Adipocyte (in vitro differentiated cells): ENCODE measurements at regions not wholly inside any gene's neighbourhood (a gene's known extent, or its start where the extent isn't known, plus 50 kb on each side); places are given as distances from the start of the nearest gene placed in this dataset.

Experiments used
- DNase-seq: peaks from one replicate; pipeline ENCODE4 v3.0.0-alpha.2; 2015; ENCODE audit warnings: low read depth
- H3K27me3 ChIP-seq: replicated peaks from 2 replicates; pipeline ENCODE4 v1.7.0; 2013; ENCODE audit warnings: mild to moderate bottlenecking, low read length, moderate library complexity; ENCODE audit not compliant: control insufficient read depth, insufficient read depth
- H3K36me3 ChIP-seq: 2 replicates; pipeline ENCODE4 v1.7.0; 2013; ENCODE audit warnings: low read length, mild to moderate bottlenecking, moderate library complexity; ENCODE audit not compliant: control insufficient read depth, insufficient read depth, severe bottlenecking
- H3K4me1 ChIP-seq: 2 replicates; pipeline ENCODE4 v1.7.0; 2013; ENCODE audit warnings: mild to moderate bottlenecking, low read length, moderate library complexity; ENCODE audit not compliant: control insufficient read depth, insufficient read depth
- H3K4me3 ChIP-seq: 2 replicates; pipeline ENCODE4 v1.7.0; 2013; ENCODE audit warnings: mild to moderate bottlenecking, low read length, moderate library complexity
- H3K9ac ChIP-seq: 2 replicates; pipeline ENCODE4 v1.7.0; 2013; ENCODE audit warnings: mild to moderate bottlenecking, low read length, moderate library complexity
- H3K9me3 ChIP-seq: 2 replicates; pipeline ENCODE4 v1.7.0; 2013; ENCODE audit warnings: mild to moderate bottlenecking, low read length, moderate library complexity; ENCODE audit not compliant: control insufficient read depth

GRCh38 chr18:22283397-22283796 lies 114.0 kb downstream of the GATA6 start:
- no peak overlapping the region for H3K4me3 ChIP-seq
- no peak for DNase-seq
- H3K9ac ChIP-seq = no peak overlapping the region
- no peaks in the 10 kb centered on the region for H3K36me3 ChIP-seq
- H3K27me3 ChIP-seq = no peaks in the 10 kb centered on the region
- H3K9me3 ChIP-seq = no peaks in the 10 kb centered on the region
- H3K4me1 ChIP-seq = peaks cover 18% of the 10 kb centered on the region

GRCh38 chr18:22283116-22283395 lies 113.7 kb downstream of the GATA6 start:
- Histone ChIP-seq H3K9ac (no peak overlapping the region), H3K9me3 (no peaks in the 10 kb centered on the region), H3K27me3 (no peaks in the 10 kb centered on the region), H3K4me1 (peaks cover 18% of the 10 kb centered on the region), H3K36me3 (no peaks in the 10 kb centered on the region), H3K4me3 (no peak overlapping the region)
- DNase-seq = no peak

- Histone ChIP-seq H3K9me3 (no peaks in the 10 kb centered on the region), H3K4me1 (peaks cover 18% of the 10 kb centered on the region), H3K4me3 (no peak overlapping the region), H3K36me3 (no peaks in the 10 kb centered on the region), H3K27me3 (no peaks in the 10 kb centered on the region), H3K9ac (no peak overlapping the region)
- DNase-seq = peak; percentile 57
Measured at GRCh38 chr18:22282311-22283115, 113.1 kb downstream of the GATA6 start.

- H3K9me3 ChIP-seq = no peaks in the 10 kb centered on the region
- H3K36me3 ChIP-seq = no peaks in the 10 kb centered on the region
- DNase-seq = no peak
- peaks cover 6% of the 10 kb centered on the region for H3K4me1 ChIP-seq
- H3K4me3 ChIP-seq = no peak overlapping the region
- H3K27me3 ChIP-seq = no peaks in the 10 kb centered on the region
- H3K9ac ChIP-seq = no peak overlapping the region
Measured at GRCh38 chr18:22280453-22280750, 111.0 kb downstream of the GATA6 start.

- no peaks in the 10 kb centered on the region for H3K9me3 ChIP-seq
- H3K36me3 ChIP-seq = no peaks in the 10 kb centered on the region
- no peaks in the 10 kb centered on the region for H3K27me3 ChIP-seq
- H3K4me3 ChIP-seq = no peak overlapping the region
- DNase-seq = no peak
- peaks cover 6% of the 10 kb centered on the region for H3K4me1 ChIP-seq
- H3K9ac ChIP-seq = no peak overlapping the region
Measured at GRCh38 chr18:22279741-22280452, 110.5 kb downstream of the GATA6 start.

GRCh38 chr18:22278798-22279197 lies 109.4 kb downstream of the GATA6 start:
- Histone ChIP-seq H3K9me3 (peaks cover 4% of the 10 kb centered on the region), H3K36me3 (no peaks in the 10 kb centered on the region), H3K27me3 (peaks cover 7% of the 10 kb centered on the region), H3K9ac (no peak overlapping the region), H3K4me1 (peaks cover 6% of the 10 kb centered on the region), H3K4me3 (no peak overlapping the region)
- no peak for DNase-seq

GRCh38 chr18:22277758-22278157 lies 108.4 kb downstream of the GATA6 start:
- H3K4me3 ChIP-seq = no peak overlapping the region

GRCh38 chr18:22276334-22276713 lies 106.9 kb downstream of the GATA6 start:
- Histone ChIP-seq H3K27me3 (peaks cover 12% of the 10 kb centered on the region), H3K4me1 (no peaks in the 10 kb centered on the region), H3K9ac (no peak overlapping the region), H3K9me3 (peaks cover 4% of the 10 kb centered on the region), H3K36me3 (no peaks in the 10 kb centered on the region), H3K4me3 (no peak overlapping the region)
- no peak for DNase-seq

More at GRCh38 chr18:22277758-22278157, 108.4 kb downstream of the GATA6 start:
- Histone ChIP-seq H3K9ac (no peak overlapping the region), H3K36me3 (no peaks in the 10 kb centered on the region), H3K9me3 (peaks cover 4% of the 10 kb centered on the region), H3K27me3 (peaks cover 7% of the 10 kb centered on the region), H3K4me1 (no peaks in the 10 kb centered on the region)
- no peak for DNase-seq

GRCh38 chr18:22275706-22276333 lies 106.4 kb downstream of the GATA6 start:
- no peak overlapping the region for H3K9ac ChIP-seq
- no peak for DNase-seq
- H3K4me1 ChIP-seq = no peaks in the 10 kb centered on the region
- H3K36me3 ChIP-seq = no peaks in the 10 kb centered on the region
- peaks cover 15% of the 10 kb centered on the region for H3K27me3 ChIP-seq
- H3K9me3 ChIP-seq = peaks cover 4% of the 10 kb centered on the region
- H3K4me3 ChIP-seq = no peak overlapping the region

GRCh38 chr18:22273101-22274039 lies 104.0 kb downstream of the GATA6 start:
- H3K9me3 ChIP-seq = peaks cover 4% of the 10 kb centered on the region
- peaks cover 19% of the 10 kb centered on the region for H3K27me3 ChIP-seq
- no peaks in the 10 kb centered on the region for H3K4me1 ChIP-seq
- no peaks in the 10 kb centered on the region for H3K36me3 ChIP-seq
- no peak for DNase-seq
- H3K4me3 ChIP-seq = no peak overlapping the region
- H3K9ac ChIP-seq = no peak overlapping the region

GRCh38 chr18:22272242-22272641 lies 102.9 kb downstream of the GATA6 start:
- Histone ChIP-seq H3K4me1 (peaks cover 9% of the 10 kb centered on the region), H3K27me3 (peaks cover 22% of the 10 kb centered on the region), H3K9me3 (peaks cover 4% of the 10 kb centered on the region), H3K9ac (no peak overlapping the region), H3K36me3 (no peaks in the 10 kb centered on the region), H3K4me3 (no peak overlapping the region)
- DNase-seq = peak; percentile 5
